ENCODE measurements at regions not wholly inside any gene's neighbourhood (a gene's known extent, or its start where the extent isn't known, plus 50 kb on each side); places are given as distances from the start of the nearest gene placed in this dataset.

- TF ChIP-seq EZH2 (IDR thresholded peaks at IDR 0.05; ENCODE audit: borderline replicate concordance, low read depth, low read length, severe bottlenecking) (no peak), CTCF (IDR thresholded peaks at IDR 0.05; ENCODE audit: extremely low read depth in 1 of 2, insufficient read depth in 1 of 2, low read depth in 1 of 2, low read length in 2 of 2) (no peak), JUN (IDR thresholded peaks at IDR 0.05; ENCODE audit: borderline replicate concordance, insufficient read depth, insufficient read length, low read depth) (no peak), MAX (IDR thresholded peaks at IDR 0.05; ENCODE audit: insufficient read depth, insufficient read length) (no peak), POLR2AphosphoS5 (IDR thresholded peaks at IDR 0.05; ENCODE audit: insufficient read depth, low read depth, low read length) (no peak), POLR2A (IDR thresholded peaks at IDR 0.05; ENCODE audit: low read depth, low read length) (no peak), GATA2 (IDR thresholded peaks at IDR 0.05; ENCODE audit: insufficient read depth, insufficient read length, low read depth, low read length) (no peak), FOS (IDR thresholded peaks at IDR 0.05; ENCODE audit: borderline replicate concordance, insufficient read depth, low read length) (no peak), MYC (IDR thresholded peaks at IDR 0.05; ENCODE audit: low read depth, low read length) (no peak)
Observed at GRCh38 chr1:96632045-96632664, 89.4 kb upstream of the PTBP2 start.

All from endothelial cell of umbilical vein (primary cell).